Endothelial cell of umbilical vein (primary cell): ENCODE measurements at regions not wholly inside any gene's neighbourhood (a gene's known extent, or its start where the extent isn't known, plus 50 kb on each side); places are given as distances from the start of the nearest gene placed in this dataset.

Source experiments
- CTCF ChIP-seq, 2 donors: IDR thresholded peaks; 1 replicate in 1 of 2; 2 replicates in 1 of 2; pipeline ENCODE4 v1.5.1; 2011; ENCODE audit warnings: low read length in 2 of 2, mild to moderate bottlenecking in 2 of 2, moderate library complexity in 2 of 2, control low read depth in 1 of 2, inconsistent platforms in 1 of 2, low read depth in 1 of 2; ENCODE audit not compliant: insufficient read depth in 1 of 2; ENCODE audit errors: extremely low read depth in 1 of 2
- EZH2 ChIP-seq: IDR thresholded peaks from 2 replicates; pipeline ENCODE4 v1.6.1; 2012; ENCODE audit warnings: borderline replicate concordance, low read depth, mild to moderate bottlenecking, moderate library complexity, low read length, inconsistent platforms; ENCODE audit not compliant: severe bottlenecking
- GATA2 ChIP-seq: IDR thresholded peaks from 2 replicates; pipeline ENCODE4 v1.7.0; 2011; ENCODE audit warnings: low read depth, mild to moderate bottlenecking, moderate library complexity, mixed read lengths, low read length; ENCODE audit not compliant: insufficient read length, insufficient read depth
- JUN ChIP-seq: IDR thresholded peaks from 2 replicates; pipeline ENCODE4 v1.6.1; 2011; ENCODE audit warnings: borderline replicate concordance, low read depth; ENCODE audit not compliant: insufficient read length, insufficient read depth
- MAX ChIP-seq: IDR thresholded peaks from 2 replicates; pipeline ENCODE4 v1.6.1; 2011; ENCODE audit not compliant: insufficient read depth, insufficient read length
- POLR2A ChIP-seq: IDR thresholded peaks from 2 replicates; pipeline ENCODE4 v1.6.1; 2012; ENCODE audit warnings: low read depth, mild to moderate bottlenecking, control low read depth, low read length
- POLR2AphosphoS5 ChIP-seq: IDR thresholded peaks from 2 replicates; pipeline ENCODE4 v1.6.1; 2012; ENCODE audit warnings: low read depth, mild to moderate bottlenecking, control low read depth, low read length, moderate library complexity; ENCODE audit not compliant: insufficient read depth

- TF ChIP-seq GATA2, result no peak
- TF ChIP-seq CTCF (IDR thresholded peaks at IDR 0.05; ENCODE audit: extremely low read depth in 1 of 2, insufficient read depth in 1 of 2, low read depth in 1 of 2, low read length in 2 of 2), result no peak
- no peak for TF ChIP-seq EZH2
- no peak for TF ChIP-seq POLR2A
- no peak for TF ChIP-seq JUN
- no peak for TF ChIP-seq POLR2AphosphoS5
- TF ChIP-seq MAX, result no peak
Measured at GRCh38 chr5:133781436-133782225, 169.3 kb upstream of the FSTL4 start.
